ENCODE measurements at regions not wholly inside any gene's neighbourhood (a gene's known extent, or its start where the extent isn't known, plus 50 kb on each side); places are given as distances from the start of the nearest gene placed in this dataset.

- TF ChIP-seq, protein P1, sequence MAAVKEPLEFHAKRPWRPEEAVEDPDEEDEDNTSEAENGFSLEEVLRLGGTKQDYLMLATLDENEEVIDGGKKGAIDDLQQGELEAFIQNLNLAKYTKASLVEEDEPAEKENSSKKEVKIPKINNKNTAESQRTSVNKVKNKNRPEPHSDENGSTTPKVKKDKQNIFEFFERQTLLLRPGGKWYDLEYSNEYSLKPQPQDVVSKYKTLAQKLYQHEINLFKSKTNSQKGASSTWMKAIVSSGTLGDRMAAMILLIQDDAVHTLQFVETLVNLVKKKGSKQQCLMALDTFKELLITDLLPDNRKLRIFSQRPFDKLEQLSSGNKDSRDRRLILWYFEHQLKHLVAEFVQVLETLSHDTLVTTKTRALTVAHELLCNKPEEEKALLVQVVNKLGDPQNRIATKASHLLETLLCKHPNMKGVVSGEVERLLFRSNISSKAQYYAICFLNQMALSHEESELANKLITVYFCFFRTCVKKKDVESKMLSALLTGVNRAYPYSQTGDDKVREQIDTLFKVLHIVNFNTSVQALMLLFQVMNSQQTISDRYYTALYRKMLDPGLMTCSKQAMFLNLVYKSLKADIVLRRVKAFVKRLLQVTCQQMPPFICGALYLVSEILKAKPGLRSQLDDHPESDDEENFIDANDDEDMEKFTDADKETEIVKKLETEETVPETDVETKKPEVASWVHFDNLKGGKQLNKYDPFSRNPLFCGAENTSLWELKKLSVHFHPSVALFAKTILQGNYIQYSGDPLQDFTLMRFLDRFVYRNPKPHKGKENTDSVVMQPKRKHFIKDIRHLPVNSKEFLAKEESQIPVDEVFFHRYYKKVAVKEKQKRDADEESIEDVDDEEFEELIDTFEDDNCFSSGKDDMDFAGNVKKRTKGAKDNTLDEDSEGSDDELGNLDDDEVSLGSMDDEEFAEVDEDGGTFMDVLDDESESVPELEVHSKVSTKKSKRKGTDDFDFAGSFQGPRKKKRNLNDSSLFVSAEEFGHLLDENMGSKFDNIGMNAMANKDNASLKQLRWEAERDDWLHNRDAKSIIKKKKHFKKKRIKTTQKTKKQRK (IDR thresholded peaks at IDR 0.05; ENCODE audit: low read length), result no peak
- TF ChIP-seq SCMH1 (CRISPR knock-in tag; IDR thresholded peaks at IDR 0.05; ENCODE audit: borderline replicate concordance) (no peak), NR2F1 (CRISPR knock-in tag; IDR thresholded peaks at IDR 0.05) (no peak), ZNF124 (CRISPR knock-in tag; IDR thresholded peaks at IDR 0.05) (peak; percentile 37; the same call in 1 of the 2 replicates), ZNF292 (CRISPR knock-in tag; IDR thresholded peaks at IDR 0.05; ENCODE audit: borderline replicate concordance, low read depth) (0 out of 2 replicates have a peak, but pooled peaks have one; percentile 57), SIN3A (IDR thresholded peaks at IDR 0.05; ENCODE audit: borderline replicate concordance, low read depth, low read length) (no peak), CEBPG (CRISPR knock-in tag; IDR thresholded peaks at IDR 0.05) (peak; percentile 80), RBAK (CRISPR knock-in tag; IDR thresholded peaks at IDR 0.05) (no peak), SOX13 (IDR thresholded peaks at IDR 0.05) (no peak), SOX13 (CRISPR knock-in tag; conservative IDR thresholded peaks at IDR 0.05 in 1 of 2, IDR thresholded peaks at IDR 0.05 in 1 of 2) (peak in 1 of 2 experiments; percentile 19; a peak in 1 of 4 replicates), SP4 (CRISPR knock-in tag; IDR thresholded peaks at IDR 0.05) (no peak), ZNF547 (CRISPR knock-in tag; IDR thresholded peaks at IDR 0.05) (no peak), ZBTB10 (CRISPR knock-in tag; IDR thresholded peaks at IDR 0.05; ENCODE audit: borderline replicate concordance) (no peak), SAP130 (CRISPR knock-in tag; IDR thresholded peaks at IDR 0.05; ENCODE audit: low read depth) (no peak), FOXO1 (CRISPR knock-in tag; IDR thresholded peaks at IDR 0.05) (peak; percentile 47; the same call in 1 of the 2 replicates), MXD4 (CRISPR knock-in tag; IDR thresholded peaks at IDR 0.05) (no peak), SOX5 (CRISPR knock-in tag; IDR thresholded peaks at IDR 0.05; ENCODE audit: borderline replicate concordance) (0 out of 2 replicates have a peak, but pooled peaks have one; percentile 8), EP300 (IDR thresholded peaks at IDR 0.05; ENCODE audit: low read depth in 2 of 2, low read length in 2 of 2) (peak in 1 of 2 experiments; percentile 6; a peak in 1 of 4 replicates), EP300 (CRISPR knock-in tag; IDR thresholded peaks at IDR 0.05; ENCODE audit: borderline replicate concordance) (peak; percentile 29; the same call in 1 of the 2 replicates), ZNF710 (CRISPR knock-in tag; IDR thresholded peaks at IDR 0.05; ENCODE audit: borderline replicate concordance) (peak; percentile 50; the same call in 1 of the 2 replicates), KDM2A (CRISPR knock-in tag; IDR thresholded peaks at IDR 0.05; ENCODE audit: borderline replicate concordance, low read depth) (0 out of 2 replicates have a peak, but pooled peaks have one; percentile 18), HOXA3 (CRISPR knock-in tag; IDR thresholded peaks at IDR 0.05) (peak; percentile 22; the same call in 1 of the 2 replicates)
These were observed 201.4 kb upstream of the FOXN2 start (continued) for GRCh38 chr2:48112911-48113680.
